DND-41 (cell line): ENCODE measurements at regions not wholly inside any gene's neighbourhood (a gene's known extent, or its start where the extent isn't known, plus 50 kb on each side); places are given as distances from the start of the nearest gene placed in this dataset.
"Not testable (repeated sequence)": the region's sequence is repeated elsewhere in the genome, so short reads cannot be mapped to it uniquely, and the experiment has no call there.

Experiments
- EZH2 ChIP-seq: IDR thresholded peaks from 3 replicates; pipeline ENCODE4 v1.6.1; 2012; ENCODE audit warnings: borderline replicate concordance, low read depth, mild to moderate bottlenecking, moderate library complexity, low read length, inconsistent platforms; ENCODE audit not compliant: severe bottlenecking
- TF ChIP-seq, protein P1 (sequence below): IDR thresholded peaks from 2 replicates; pipeline ENCODE4 v1.5.1; 2012; ENCODE audit warnings: borderline replicate concordance, low read length, moderate library complexity, mild to moderate bottlenecking; ENCODE audit not compliant: poor library complexity, severe bottlenecking; ENCODE audit errors: extremely low read depth

DNA sequence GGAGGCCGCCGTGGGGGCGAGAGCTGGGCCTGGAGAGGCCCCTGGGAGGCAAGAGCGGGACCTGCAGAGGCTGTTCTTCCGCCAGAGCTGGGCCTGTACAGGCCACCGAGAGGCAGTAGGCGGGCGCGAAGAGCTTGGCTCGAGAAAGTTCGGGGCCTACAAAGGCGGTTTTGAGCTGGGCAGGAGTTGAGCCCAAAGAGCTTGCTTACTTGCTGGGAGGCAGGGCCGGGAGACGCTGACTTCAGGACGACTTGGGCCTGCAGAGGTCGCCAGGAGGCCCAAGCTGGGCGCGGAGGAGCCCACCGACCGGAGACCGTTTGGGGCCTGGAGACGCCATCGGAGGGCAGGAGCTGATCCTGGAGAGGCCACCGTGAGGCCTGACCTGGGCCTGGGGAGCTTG lies 257.1 kb upstream of the NUPR2 start:
- TF ChIP-seq, protein P1, sequence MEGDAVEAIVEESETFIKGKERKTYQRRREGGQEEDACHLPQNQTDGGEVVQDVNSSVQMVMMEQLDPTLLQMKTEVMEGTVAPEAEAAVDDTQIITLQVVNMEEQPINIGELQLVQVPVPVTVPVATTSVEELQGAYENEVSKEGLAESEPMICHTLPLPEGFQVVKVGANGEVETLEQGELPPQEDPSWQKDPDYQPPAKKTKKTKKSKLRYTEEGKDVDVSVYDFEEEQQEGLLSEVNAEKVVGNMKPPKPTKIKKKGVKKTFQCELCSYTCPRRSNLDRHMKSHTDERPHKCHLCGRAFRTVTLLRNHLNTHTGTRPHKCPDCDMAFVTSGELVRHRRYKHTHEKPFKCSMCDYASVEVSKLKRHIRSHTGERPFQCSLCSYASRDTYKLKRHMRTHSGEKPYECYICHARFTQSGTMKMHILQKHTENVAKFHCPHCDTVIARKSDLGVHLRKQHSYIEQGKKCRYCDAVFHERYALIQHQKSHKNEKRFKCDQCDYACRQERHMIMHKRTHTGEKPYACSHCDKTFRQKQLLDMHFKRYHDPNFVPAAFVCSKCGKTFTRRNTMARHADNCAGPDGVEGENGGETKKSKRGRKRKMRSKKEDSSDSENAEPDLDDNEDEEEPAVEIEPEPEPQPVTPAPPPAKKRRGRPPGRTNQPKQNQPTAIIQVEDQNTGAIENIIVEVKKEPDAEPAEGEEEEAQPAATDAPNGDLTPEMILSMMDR = not testable (repeated sequence)
- not testable (repeated sequence) for TF ChIP-seq EZH2
